22Rv1 (cell line): ENCODE measurements at regions not wholly inside any gene's neighbourhood (a gene's known extent, or its start where the extent isn't known, plus 50 kb on each side); places are given as distances from the start of the nearest gene placed in this dataset.

Experiments used
- ZFX ChIP-seq: fragments of 450-650 bp; IDR thresholded peaks from 2 replicates; pipeline ENCODE4 v1.6.1; 2017; ENCODE audit warnings: antibody characterized with exemption, borderline replicate concordance
- TF ChIP-seq, protein P1 (sequence below): fragments of 450-650 bp; IDR thresholded peaks from 2 replicates; pipeline ENCODE4 v1.5.1; 2017; ENCODE audit warnings: mild to moderate bottlenecking

- TF ChIP-seq, protein P1, sequence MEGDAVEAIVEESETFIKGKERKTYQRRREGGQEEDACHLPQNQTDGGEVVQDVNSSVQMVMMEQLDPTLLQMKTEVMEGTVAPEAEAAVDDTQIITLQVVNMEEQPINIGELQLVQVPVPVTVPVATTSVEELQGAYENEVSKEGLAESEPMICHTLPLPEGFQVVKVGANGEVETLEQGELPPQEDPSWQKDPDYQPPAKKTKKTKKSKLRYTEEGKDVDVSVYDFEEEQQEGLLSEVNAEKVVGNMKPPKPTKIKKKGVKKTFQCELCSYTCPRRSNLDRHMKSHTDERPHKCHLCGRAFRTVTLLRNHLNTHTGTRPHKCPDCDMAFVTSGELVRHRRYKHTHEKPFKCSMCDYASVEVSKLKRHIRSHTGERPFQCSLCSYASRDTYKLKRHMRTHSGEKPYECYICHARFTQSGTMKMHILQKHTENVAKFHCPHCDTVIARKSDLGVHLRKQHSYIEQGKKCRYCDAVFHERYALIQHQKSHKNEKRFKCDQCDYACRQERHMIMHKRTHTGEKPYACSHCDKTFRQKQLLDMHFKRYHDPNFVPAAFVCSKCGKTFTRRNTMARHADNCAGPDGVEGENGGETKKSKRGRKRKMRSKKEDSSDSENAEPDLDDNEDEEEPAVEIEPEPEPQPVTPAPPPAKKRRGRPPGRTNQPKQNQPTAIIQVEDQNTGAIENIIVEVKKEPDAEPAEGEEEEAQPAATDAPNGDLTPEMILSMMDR = no peak
- no peak for TF ChIP-seq ZFX
These were observed 122.5 kb upstream of the MAX start for GRCh38 chr14:65224799-65225198.
